GM23338 (cell line): ENCODE measurements at regions not wholly inside any gene's neighbourhood (a gene's known extent, or its start where the extent isn't known, plus 50 kb on each side); places are given as distances from the start of the nearest gene placed in this dataset.

Source experiments
- ATAC-seq: fragments of 200-7000 bp; cut with Tn5 transposase; 3 replicates; pipeline ENCODE4 v1.9.1; 2020
- DNase-seq: peaks from one replicate; pipeline ENCODE4 v3.0.0-alpha.2; 2015; ENCODE audit warnings: low spot score
- H2AFZ ChIP-seq: fragments of 200-600 bp; sonication (generic); 2 replicates; pipeline ENCODE4 v1.8.0; 2016; ENCODE audit warnings: antibody characterized with exemption, mild to moderate bottlenecking, moderate library complexity
- H3F3A ChIP-seq: fragments of 200-600 bp; sonication (generic); replicated peaks from 2 replicates; pipeline ENCODE4 v1.8.0; 2017; ENCODE audit warnings: antibody characterized with exemption, mixed run types, low read depth
- H3K27ac ChIP-seq: fragments of 200-600 bp; sonication (generic); 2 replicates; pipeline ENCODE4 v1.6.1; 2016; ENCODE audit warnings: low read depth
- H3K27me3 ChIP-seq: fragments of 200-600 bp; sonication (generic); 2 replicates; pipeline ENCODE4 v1.8.0; 2016; ENCODE audit warnings: mild to moderate bottlenecking, mixed run types, moderate library complexity; ENCODE audit not compliant: insufficient read depth
- H3K36me3 ChIP-seq: fragments of 200-600 bp; sonication (generic); 2 replicates; pipeline ENCODE4 v1.8.0; 2016; ENCODE audit warnings: mild to moderate bottlenecking; ENCODE audit not compliant: insufficient read depth
- H3K4me1 ChIP-seq: fragments of 200-600 bp; sonication (generic); 2 replicates; pipeline ENCODE4 v1.8.0; 2016; ENCODE audit warnings: mild to moderate bottlenecking, moderate library complexity; ENCODE audit not compliant: insufficient read depth
- H3K4me2 ChIP-seq: fragments of 200-600 bp; sonication (generic); 2 replicates; pipeline ENCODE4 v1.7.1; 2017; ENCODE audit warnings: mixed run types
- H3K4me3 ChIP-seq: fragments of 200-600 bp; sonication (generic); 2 replicates; pipeline ENCODE4 v1.6.1; 2016; ENCODE audit warnings: mixed run types
- H3K79me2 ChIP-seq: fragments of 200-600 bp; sonication (generic); replicated peaks from 2 replicates; pipeline ENCODE4 v1.8.0; 2017; ENCODE audit warnings: mild to moderate bottlenecking; ENCODE audit not compliant: insufficient read depth
- H3K9me2 ChIP-seq: fragments of 200-600 bp; sonication (generic); 2 replicates; pipeline ENCODE4 v1.8.0; 2017; ENCODE audit not compliant: insufficient read depth
- H4K20me1 ChIP-seq: fragments of 200-600 bp; sonication (generic); replicated peaks from 2 replicates; pipeline ENCODE4 v1.8.0; 2017; ENCODE audit warnings: mild to moderate bottlenecking; ENCODE audit not compliant: insufficient read depth
- H3K27ac Mint-ChIP-seq: 2 replicates; pipeline ENCODE4 v1.8.0; 2020; ENCODE audit warnings: inconsistent platforms, mild to moderate bottlenecking, moderate library complexity, mixed read lengths
- H3K27me3 Mint-ChIP-seq: 3 replicates; pipeline ENCODE4 v1.8.0; 2022; ENCODE audit warnings: low read depth, mild to moderate bottlenecking, moderate library complexity, mixed read lengths, inconsistent platforms; ENCODE audit not compliant: insufficient read depth, poor library complexity
- H3K36me3 Mint-ChIP-seq: 3 replicates; pipeline ENCODE4 v1.8.0; 2021; ENCODE audit warnings: low read depth, mild to moderate bottlenecking, inconsistent platforms, moderate library complexity, mixed read lengths
- H3K4me1 Mint-ChIP-seq: 3 replicates; pipeline ENCODE4 v1.8.0; 2020; ENCODE audit warnings: mild to moderate bottlenecking, inconsistent platforms, mixed read lengths
- H3K4me3 Mint-ChIP-seq: 3 replicates; pipeline ENCODE4 v1.8.0; 2021; ENCODE audit warnings: moderate library complexity, mild to moderate bottlenecking, inconsistent platforms, mixed read lengths
- H3K9me3 Mint-ChIP-seq: 3 replicates; pipeline ENCODE4 v1.8.0; 2020; ENCODE audit warnings: moderate library complexity, mild to moderate bottlenecking, inconsistent platforms, mixed read lengths
- CREB1 ChIP-seq: fragments of 250-450 bp; sonication (Bioruptor Pico); IDR thresholded peaks from 2 replicates; pipeline ENCODE4 v1.5.0; 2020; ENCODE audit warnings: low read depth, mild to moderate bottlenecking, moderate library complexity
- ETS1 ChIP-seq: IDR thresholded peaks from 2 replicates; pipeline ENCODE4 v1.6.1; 2016; ENCODE audit warnings: antibody characterized with exemption
- EZH2 ChIP-seq: fragments of 200-600 bp; sonication (generic); IDR thresholded peaks from one replicate; pipeline ENCODE4 v1.8.0; 2017; ENCODE audit warnings: antibody characterized with exemption, mild to moderate bottlenecking, low read depth; ENCODE audit not compliant: unreplicated experiment
- JUNB ChIP-seq: IDR thresholded peaks from one replicate; pipeline ENCODE4 v1.6.1; 2016; ENCODE audit warnings: antibody characterized with exemption; ENCODE audit not compliant: unreplicated experiment
- NANOG ChIP-seq: IDR thresholded peaks from 2 replicates; pipeline ENCODE4 v1.6.1; 2016; ENCODE audit warnings: antibody characterized with exemption, borderline replicate concordance
- POLR2AphosphoS5 ChIP-seq: IDR thresholded peaks from 2 replicates; pipeline ENCODE4 v1.6.1; 2016; ENCODE audit warnings: antibody characterized with exemption, low read depth
- STAT1 ChIP-seq: IDR thresholded peaks from one replicate; pipeline ENCODE4 v1.6.1; 2016; ENCODE audit warnings: antibody characterized with exemption; ENCODE audit not compliant: unreplicated experiment
- ZNF114 ChIP-seq: fragments of 250-450 bp; sonication (Bioruptor Pico); IDR thresholded peaks from 2 replicates; pipeline ENCODE4 v1.5.0; 2020; ENCODE audit warnings: mild to moderate bottlenecking, moderate library complexity
- TF ChIP-seq, protein P1 (sequence below): IDR thresholded peaks from one replicate; pipeline ENCODE4 v1.6.1; 2018; ENCODE audit warnings: antibody characterized with exemption; ENCODE audit not compliant: unreplicated experiment
- TF ChIP-seq, protein P2 (sequence below), 2 experiments: fragments of 200-600 bp in 1 of 2; sonication (generic) in 1 of 2; conservative IDR thresholded peaks; 2 replicates each; pipeline versions ENCODE4 v1.5.1 to v1.6.1; 2016 to 2017; ENCODE audit warnings: antibody characterized with exemption in 2 of 2, low read depth in 2 of 2, mild to moderate bottlenecking in 2 of 2, moderate library complexity in 1 of 2

DNA sequence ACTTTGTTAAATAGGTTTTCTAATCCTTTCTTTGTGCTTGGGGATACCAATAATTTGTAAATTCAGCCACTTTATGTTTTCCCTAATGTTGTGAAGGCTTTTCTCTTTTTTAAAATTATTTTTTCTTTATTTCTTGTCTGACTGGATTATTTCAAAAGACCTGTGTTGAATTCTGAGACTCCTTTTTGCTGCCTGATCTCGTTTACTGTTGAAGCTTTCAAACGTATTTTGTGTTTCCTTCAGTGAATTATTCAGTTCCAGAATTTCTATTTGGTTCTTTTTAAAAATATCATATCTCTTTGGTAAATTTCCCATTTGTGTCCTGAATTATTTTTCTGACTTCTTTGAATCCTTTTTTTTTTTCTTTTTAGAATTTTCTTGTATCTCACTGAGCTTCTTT, 241.6 kb downstream of the LRIG3 start (continued):
- TF ChIP-seq, protein P1, sequence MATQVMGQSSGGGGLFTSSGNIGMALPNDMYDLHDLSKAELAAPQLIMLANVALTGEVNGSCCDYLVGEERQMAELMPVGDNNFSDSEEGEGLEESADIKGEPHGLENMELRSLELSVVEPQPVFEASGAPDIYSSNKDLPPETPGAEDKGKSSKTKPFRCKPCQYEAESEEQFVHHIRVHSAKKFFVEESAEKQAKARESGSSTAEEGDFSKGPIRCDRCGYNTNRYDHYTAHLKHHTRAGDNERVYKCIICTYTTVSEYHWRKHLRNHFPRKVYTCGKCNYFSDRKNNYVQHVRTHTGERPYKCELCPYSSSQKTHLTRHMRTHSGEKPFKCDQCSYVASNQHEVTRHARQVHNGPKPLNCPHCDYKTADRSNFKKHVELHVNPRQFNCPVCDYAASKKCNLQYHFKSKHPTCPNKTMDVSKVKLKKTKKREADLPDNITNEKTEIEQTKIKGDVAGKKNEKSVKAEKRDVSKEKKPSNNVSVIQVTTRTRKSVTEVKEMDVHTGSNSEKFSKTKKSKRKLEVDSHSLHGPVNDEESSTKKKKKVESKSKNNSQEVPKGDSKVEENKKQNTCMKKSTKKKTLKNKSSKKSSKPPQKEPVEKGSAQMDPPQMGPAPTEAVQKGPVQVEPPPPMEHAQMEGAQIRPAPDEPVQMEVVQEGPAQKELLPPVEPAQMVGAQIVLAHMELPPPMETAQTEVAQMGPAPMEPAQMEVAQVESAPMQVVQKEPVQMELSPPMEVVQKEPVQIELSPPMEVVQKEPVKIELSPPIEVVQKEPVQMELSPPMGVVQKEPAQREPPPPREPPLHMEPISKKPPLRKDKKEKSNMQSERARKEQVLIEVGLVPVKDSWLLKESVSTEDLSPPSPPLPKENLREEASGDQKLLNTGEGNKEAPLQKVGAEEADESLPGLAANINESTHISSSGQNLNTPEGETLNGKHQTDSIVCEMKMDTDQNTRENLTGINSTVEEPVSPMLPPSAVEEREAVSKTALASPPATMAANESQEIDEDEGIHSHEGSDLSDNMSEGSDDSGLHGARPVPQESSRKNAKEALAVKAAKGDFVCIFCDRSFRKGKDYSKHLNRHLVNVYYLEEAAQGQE: no peak
- no peak for TF ChIP-seq STAT1
- TF ChIP-seq POLR2AphosphoS5: no peak
- no peak for TF ChIP-seq CREB1 (CRISPR knock-in tag)
- no peak for TF ChIP-seq NANOG
- TF ChIP-seq, protein P2, sequence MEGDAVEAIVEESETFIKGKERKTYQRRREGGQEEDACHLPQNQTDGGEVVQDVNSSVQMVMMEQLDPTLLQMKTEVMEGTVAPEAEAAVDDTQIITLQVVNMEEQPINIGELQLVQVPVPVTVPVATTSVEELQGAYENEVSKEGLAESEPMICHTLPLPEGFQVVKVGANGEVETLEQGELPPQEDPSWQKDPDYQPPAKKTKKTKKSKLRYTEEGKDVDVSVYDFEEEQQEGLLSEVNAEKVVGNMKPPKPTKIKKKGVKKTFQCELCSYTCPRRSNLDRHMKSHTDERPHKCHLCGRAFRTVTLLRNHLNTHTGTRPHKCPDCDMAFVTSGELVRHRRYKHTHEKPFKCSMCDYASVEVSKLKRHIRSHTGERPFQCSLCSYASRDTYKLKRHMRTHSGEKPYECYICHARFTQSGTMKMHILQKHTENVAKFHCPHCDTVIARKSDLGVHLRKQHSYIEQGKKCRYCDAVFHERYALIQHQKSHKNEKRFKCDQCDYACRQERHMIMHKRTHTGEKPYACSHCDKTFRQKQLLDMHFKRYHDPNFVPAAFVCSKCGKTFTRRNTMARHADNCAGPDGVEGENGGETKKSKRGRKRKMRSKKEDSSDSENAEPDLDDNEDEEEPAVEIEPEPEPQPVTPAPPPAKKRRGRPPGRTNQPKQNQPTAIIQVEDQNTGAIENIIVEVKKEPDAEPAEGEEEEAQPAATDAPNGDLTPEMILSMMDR (conservative IDR thresholded peaks at IDR 0.05; ENCODE audit: low read depth in 2 of 2): no peak
- no peak for TF ChIP-seq ZNF114 (CRISPR knock-in tag)
- TF ChIP-seq EZH2: no peak
- no peak for TF ChIP-seq JUNB

DNA sequence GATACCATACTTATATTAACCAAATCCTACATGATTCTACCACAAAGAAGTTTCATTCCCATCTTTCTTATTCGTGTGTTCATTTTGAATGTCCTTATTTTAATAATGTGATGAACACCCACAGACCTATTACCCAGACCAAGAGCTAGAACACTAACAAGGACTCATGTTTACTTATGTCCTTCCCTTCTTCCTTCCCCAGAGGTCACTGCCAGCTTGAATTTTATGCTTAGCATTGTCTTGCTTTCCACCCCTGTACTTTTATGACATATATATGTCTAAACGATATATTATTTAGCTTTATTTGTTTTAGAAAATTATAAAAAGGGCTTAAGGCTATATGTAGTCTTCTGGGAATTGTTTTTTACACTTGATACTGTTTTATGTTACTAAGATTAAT, 238.6 kb downstream of the LRIG3 start:
- no peak for ATAC-seq
- no peaks in the 10 kb centered on the region for H3K27me3 Mint-ChIP-seq

More for the DNA sequence above, 238.6 kb downstream of the LRIG3 start:
- Histone ChIP-seq H2AFZ (no peak overlapping the region), H3K79me2 (no peaks in the 10 kb centered on the region), H3K4me1 (no peaks in the 10 kb centered on the region), H3K36me3 (no peaks in the 10 kb centered on the region), H3F3A (no peaks in the 10 kb centered on the region), H3K27me3 (no peaks in the 10 kb centered on the region), H3K9me2 (no peaks in the 10 kb centered on the region), H3K4me2 (no peak overlapping the region), H3K4me3 (no peak overlapping the region), H3K27ac (no peak overlapping the region), H4K20me1 (no peaks in the 10 kb centered on the region)
- Mint-ChIP-seq H3K27ac (no peak overlapping the region), H3K4me3 (no peak overlapping the region), H3K36me3 (peaks cover 14% of the 10 kb centered on the region), H3K9me3 (peaks cover 16% of the 10 kb centered on the region), H3K4me1 (no peaks in the 10 kb centered on the region)
- no peak for DNase-seq
- TF ChIP-seq ETS1 (no peak), ZNF114 (CRISPR knock-in tag) (no peak), JUNB (no peak), NANOG (no peak), EZH2 (no peak)
